B cell (primary cell): ENCODE measurements at regions not wholly inside any gene's neighbourhood (a gene's known extent, or its start where the extent isn't known, plus 50 kb on each side); places are given as distances from the start of the nearest gene placed in this dataset.

Experiments
- ATAC-seq: fragments of 200-7000 bp; cut with Tn5 transposase; one replicate; pipeline ENCODE4 v1.10.0; 2021; ENCODE audit warnings: low read depth, mild to moderate bottlenecking, moderate number of reproducible peaks, moderate library complexity
- CTCF ChIA-PET: fragments of 350-600 bp; sonication (Branson Sonifier 250); formaldehyde crosslinking; loops from one replicate; lab custom pipeline; 2021; ENCODE audit warnings: antibody characterized with exemption, inconsistent platforms; lab: Charles Lee
- POLR2A ChIA-PET: fragments of 350-600 bp; sonication (Branson Sonifier 250); formaldehyde crosslinking; loops from one replicate; lab custom pipeline; 2021; ENCODE audit warnings: antibody characterized with exemption; lab: Charles Lee
- DNase-seq: peaks from one replicate; pipeline ENCODE4 v3.0.0; 2013
- H2AFZ ChIP-seq: 2 replicates; pipeline ENCODE4 v1.6.1; 2012; ENCODE audit warnings: mild to moderate bottlenecking, low read depth, low read length; ENCODE audit not compliant: insufficient read depth, poor library complexity, severe bottlenecking
- H3K27ac ChIP-seq, 2 donors: 1 replicate in 1 of 2; 2 replicates in 1 of 2; pipeline ENCODE4 v1.5.1; 2012 to 2013; ENCODE audit warnings: low read length in 2 of 2, mild to moderate bottlenecking in 2 of 2, moderate library complexity in 1 of 2
- H3K27me3 ChIP-seq, 4 experiments: fragments of 200-600 bp in 1 of 4; sonication (generic) in 1 of 4; replicated peaks in 1 of 4; 1 replicate in 2 of 4; 2 replicates in 2 of 4; pipeline versions ENCODE4 v1.6.1 to v1.7.0; 2013 to 2016; ENCODE audit warnings: low read length in 3 of 4, mild to moderate bottlenecking in 2 of 4, mixed read lengths in 1 of 4, moderate library complexity in 1 of 4; ENCODE audit not compliant: insufficient read depth in 4 of 4, control insufficient read depth in 3 of 4; ENCODE audit errors: control extremely low read depth in 1 of 4
- H3K36me3 ChIP-seq, 2 experiments: replicated peaks in 1 of 2; 1 replicate in 1 of 2; 2 replicates in 1 of 2; pipeline versions ENCODE4 v1.6.1 to v1.7.1; 2013; ENCODE audit warnings: low read length in 1 of 2; ENCODE audit not compliant: insufficient read depth in 2 of 2, control insufficient read depth in 1 of 2; ENCODE audit errors: control extremely low read depth in 1 of 2, extremely low read depth in 1 of 2
- H3K4me1 ChIP-seq, 2 donors: fragments of 200-600 bp in 1 of 2; sonication (generic) in 1 of 2; 1 replicate in 1 of 2; 2 replicates in 1 of 2; pipeline versions ENCODE4 v1.5.1 to v1.6.1; 2013 to 2017; ENCODE audit warnings: low read length in 2 of 2; ENCODE audit not compliant: control insufficient read depth in 2 of 2, insufficient read depth in 2 of 2
- H3K4me2 ChIP-seq: replicated peaks from 2 replicates; pipeline ENCODE3; 2012; ENCODE audit warnings: mild to moderate bottlenecking, low read depth, low read length; ENCODE audit not compliant: poor library complexity, severe bottlenecking
- H3K4me3 ChIP-seq, 5 experiments: fragments of 200-600 bp in 1 of 5; sonication (generic) in 1 of 5; 1 replicate in 3 of 5; 2 replicates in 2 of 5; pipeline versions ENCODE4 v1.5.1 to v1.7.0; 2011 to 2016; ENCODE audit warnings: low read length in 4 of 5, mild to moderate bottlenecking in 4 of 5, low read depth in 2 of 5, control low read depth in 1 of 5, moderate library complexity in 1 of 5; ENCODE audit not compliant: insufficient read depth in 1 of 5; ENCODE audit errors: control extremely low read depth in 1 of 5, extremely low read depth in 1 of 5
- H3K79me2 ChIP-seq: fragments of 200-600 bp; sonication (generic); one replicate; pipeline ENCODE4 v1.6.0; 2016; ENCODE audit warnings: low read length; ENCODE audit not compliant: control insufficient read depth, insufficient read depth
- H3K9ac ChIP-seq: fragments of 200-600 bp; sonication (generic); 2 replicates; pipeline ENCODE4 v1.6.1; 2017; ENCODE audit warnings: mild to moderate bottlenecking, low read length, moderate library complexity
- H3K9me3 ChIP-seq, 3 donors: one replicate each; pipeline versions ENCODE4 v1.6.1 to v1.7.1; 2013; ENCODE audit warnings: low read length in 2 of 3; ENCODE audit not compliant: control insufficient read depth in 2 of 3, insufficient read depth in 1 of 3; ENCODE audit errors: control extremely low read depth in 1 of 3
- H4K20me1 ChIP-seq: 2 replicates; pipeline ENCODE4 v1.6.0; 2012; ENCODE audit warnings: mild to moderate bottlenecking, low read length; ENCODE audit not compliant: insufficient read depth, control insufficient read depth, poor library complexity, severe bottlenecking
- H3K27ac Mint-ChIP-seq: one replicate; pipeline ENCODE4 v1.8.0; 2021; ENCODE audit warnings: mixed read lengths
- H3K27me3 Mint-ChIP-seq: one replicate; pipeline ENCODE4 v1.8.0; 2021; ENCODE audit warnings: mixed read lengths
- H3K4me1 Mint-ChIP-seq: one replicate; pipeline ENCODE4 v1.8.0; 2021; ENCODE audit warnings: mixed read lengths
- H3K4me3 Mint-ChIP-seq: one replicate; pipeline ENCODE4 v1.8.0; 2021; ENCODE audit warnings: mixed read lengths
- H3K9me3 Mint-ChIP-seq: one replicate; pipeline ENCODE4 v1.8.0; 2022; ENCODE audit warnings: mixed read lengths; ENCODE audit not compliant: insufficient read depth
- CTCF ChIP-seq: fragments of 200-600 bp; IDR thresholded peaks from one replicate; pipeline ENCODE4 v1.8.0; 2022; ENCODE audit warnings: antibody characterized with exemption, mild to moderate bottlenecking
- EZH2 ChIP-seq: IDR thresholded peaks from 2 replicates; pipeline ENCODE4 v1.6.1; 2012; ENCODE audit warnings: borderline replicate concordance, low read depth, mild to moderate bottlenecking, moderate library complexity, low read length; ENCODE audit not compliant: insufficient read depth, poor library complexity, severe bottlenecking
- WGBS: methylation state at CpG from one replicate; pipeline ENCODE4 v1.1.5; 2013; ENCODE audit warnings: missing lambda C conversion rate; ENCODE audit not compliant: insufficient coverage; 5-methylcytosine and 5-hydroxymethylcytosine counted together
- intact Hi-C: fragments of 100-400 bp; cut with micrococcal nuclease; formaldehyde crosslinking; loops from one replicate; pipeline ENCODE4 v1.10.0; 2022

- intact Hi-C loops, result no loop called here
- ChIA-PET CTCF (interaction anchor here (1.1 kb wide), 1 partner anchor 27 kb away, joined by 3 read pairs; no protein-coding TSS in a partner anchor), POLR2A (no interaction called here)
- H3K4me2 ChIP-seq, result no peak overlapping the region
- DNase-seq, result no peak
- no peak overlapping the region for H3K27ac ChIP-seq
- peaks cover 14% of the 10 kb centered on the region for H3K4me1 Mint-ChIP-seq
- H3K9me3 ChIP-seq, result no peaks in the 10 kb centered on the region
- no peaks in the 10 kb centered on the region for H3K36me3 ChIP-seq
- no peak overlapping the region for H3K4me3 ChIP-seq
- no peak for TF ChIP-seq EZH2
- TF ChIP-seq CTCF, result no peak
- H3K27ac Mint-ChIP-seq, result no peak overlapping the region
- H3K9me3 Mint-ChIP-seq, result no peaks in the 10 kb centered on the region
- H2AFZ ChIP-seq, result no peak overlapping the region
- 76% methylated on average over 2 of the region's 4 CpGs for WGBS
- no peak for ATAC-seq
- no peak overlapping the region for H3K4me3 Mint-ChIP-seq
- peaks cover 0 to 24% (median 8%) of the 10 kb centered on the region in 4 experiments for H3K27me3 ChIP-seq
- peaks cover 50% of the 10 kb centered on the region for H3K27me3 Mint-ChIP-seq
- no peak overlapping the region for H3K9ac ChIP-seq
- no peaks in the 10 kb centered on the region for H4K20me1 ChIP-seq
- peaks cover 18% of the 10 kb centered on the region in 2 donors for H3K4me1 ChIP-seq
- no peaks in the 10 kb centered on the region for H3K79me2 ChIP-seq
These were observed 141.4 kb downstream of the SPP2 start for GRCh38 chr2:234191819-234192407.

- Mint-ChIP-seq H3K27me3 (peaks cover 46% of the 10 kb centered on the region), H3K27ac (no peak overlapping the region), H3K4me3 (no peak overlapping the region), H3K4me1 (peaks cover 14% of the 10 kb centered on the region), H3K9me3 (no peaks in the 10 kb centered on the region)
- ChIA-PET CTCF (no interaction called here), POLR2A (no interaction called here)
- no peaks in the 10 kb centered on the region for H4K20me1 ChIP-seq
- ATAC-seq, result no peak
- H3K27me3 ChIP-seq, result peaks cover 0 to 21% (median 5%) of the 10 kb centered on the region in 4 experiments
- intact Hi-C loops, result no loop called here
- H3K9me3 ChIP-seq, result peaks cover 0 to 3% (median 0%) of the 10 kb centered on the region in 3 donors
- H3K4me3 ChIP-seq, result no peak overlapping the region
- H3K9ac ChIP-seq, result no peak overlapping the region
- H3K27ac ChIP-seq, result no peak overlapping the region
- WGBS, result 66% methylated on average over 4 of the region's 6 CpGs
- DNase-seq, result no peak
- H2AFZ ChIP-seq, result no peak overlapping the region
- H3K4me2 ChIP-seq, result no peak overlapping the region
- H3K79me2 ChIP-seq, result no peaks in the 10 kb centered on the region
- H3K36me3 ChIP-seq, result no peaks in the 10 kb centered on the region
- H3K4me1 ChIP-seq, result peaks cover 18% of the 10 kb centered on the region in 2 donors
- TF ChIP-seq CTCF, result no peak
These were observed 139.3 kb downstream of the SPP2 start for GRCh38 chr2:234189786-234190300.
